Fibroblast of villous mesenchyme (primary cell): ENCODE measurements at regions not wholly inside any gene's neighbourhood (a gene's known extent, or its start where the extent isn't known, plus 50 kb on each side); places are given as distances from the start of the nearest gene placed in this dataset.

Experiments used
- DNase-seq: peaks from one replicate; pipeline ENCODE4 v3.0.0-alpha.2; 2010; ENCODE audit warnings: low read depth
- H3K4me3 ChIP-seq: 2 replicates; pipeline ENCODE4 v1.5.1; 2011; ENCODE audit warnings: low read depth, mild to moderate bottlenecking, low read length
- TF ChIP-seq, protein P1 (sequence below): IDR thresholded peaks from 2 replicates; pipeline ENCODE4 v1.5.1; 2012; ENCODE audit warnings: low read depth, mild to moderate bottlenecking, low read length; ENCODE audit not compliant: insufficient read depth

- TF ChIP-seq, protein P1, sequence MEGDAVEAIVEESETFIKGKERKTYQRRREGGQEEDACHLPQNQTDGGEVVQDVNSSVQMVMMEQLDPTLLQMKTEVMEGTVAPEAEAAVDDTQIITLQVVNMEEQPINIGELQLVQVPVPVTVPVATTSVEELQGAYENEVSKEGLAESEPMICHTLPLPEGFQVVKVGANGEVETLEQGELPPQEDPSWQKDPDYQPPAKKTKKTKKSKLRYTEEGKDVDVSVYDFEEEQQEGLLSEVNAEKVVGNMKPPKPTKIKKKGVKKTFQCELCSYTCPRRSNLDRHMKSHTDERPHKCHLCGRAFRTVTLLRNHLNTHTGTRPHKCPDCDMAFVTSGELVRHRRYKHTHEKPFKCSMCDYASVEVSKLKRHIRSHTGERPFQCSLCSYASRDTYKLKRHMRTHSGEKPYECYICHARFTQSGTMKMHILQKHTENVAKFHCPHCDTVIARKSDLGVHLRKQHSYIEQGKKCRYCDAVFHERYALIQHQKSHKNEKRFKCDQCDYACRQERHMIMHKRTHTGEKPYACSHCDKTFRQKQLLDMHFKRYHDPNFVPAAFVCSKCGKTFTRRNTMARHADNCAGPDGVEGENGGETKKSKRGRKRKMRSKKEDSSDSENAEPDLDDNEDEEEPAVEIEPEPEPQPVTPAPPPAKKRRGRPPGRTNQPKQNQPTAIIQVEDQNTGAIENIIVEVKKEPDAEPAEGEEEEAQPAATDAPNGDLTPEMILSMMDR = no peak
- no peak overlapping the region for H3K4me3 ChIP-seq
- no peak for DNase-seq
Measured at GRCh38 chr1:90486996-90487395, 230.1 kb downstream of the BARHL2 start.

- H3K4me3 ChIP-seq = no peak overlapping the region
- no peak for DNase-seq
- TF ChIP-seq, protein P1 = no peak
Measured at GRCh38 chr1:90486134-90486824, 230.8 kb downstream of the BARHL2 start.

DNA sequence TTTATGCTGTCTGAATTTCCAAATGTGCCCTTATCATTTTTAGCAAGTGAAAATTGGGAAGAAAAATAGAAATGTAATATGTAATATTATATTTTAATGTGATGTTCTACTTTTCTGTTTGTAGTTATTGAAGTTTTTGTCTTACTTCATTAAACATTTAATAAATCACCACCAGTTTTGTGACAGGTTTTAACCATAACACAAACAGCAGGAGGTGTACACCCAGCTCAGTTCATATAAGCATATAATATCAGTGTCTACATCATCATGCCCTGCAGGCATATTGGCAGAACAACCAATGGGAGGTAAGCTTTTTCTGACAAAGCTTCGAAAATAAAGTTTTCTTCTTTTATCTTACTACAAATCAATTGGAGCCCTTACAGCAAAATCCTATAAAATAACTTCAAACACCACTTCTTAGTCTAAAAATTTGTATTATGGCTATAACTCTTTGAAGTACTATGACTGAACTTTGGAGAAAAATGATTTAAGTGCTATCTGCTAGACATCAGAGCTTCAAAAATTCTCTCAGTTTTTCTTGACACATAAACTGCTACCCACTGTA is 236.7 kb downstream of the BARHL2 start:
- DNase-seq = no peak
- TF ChIP-seq, protein P1 = no peak
- no peak overlapping the region for H3K4me3 ChIP-seq

GRCh38 chr1:90476994-90477393 is 240.1 kb downstream of the BARHL2 start:
- H3K4me3 ChIP-seq = no peak overlapping the region
- DNase-seq = no peak
- TF ChIP-seq, protein P1 = no peak

GRCh38 chr1:90476411-90476810 is 240.7 kb downstream of the BARHL2 start:
- TF ChIP-seq, protein P1 = no peak
- no peak overlapping the region for H3K4me3 ChIP-seq
- no peak for DNase-seq

GRCh38 chr1:90475631-90476030 is 241.5 kb downstream of the BARHL2 start:
- TF ChIP-seq, protein P1 = no peak
- no peak for DNase-seq
- no peak overlapping the region for H3K4me3 ChIP-seq

GRCh38 chr1:90474731-90475130 is 242.4 kb downstream of the BARHL2 start:
- TF ChIP-seq, protein P1 = no peak

More at GRCh38 chr1:90474731-90475130, 242.4 kb downstream of the BARHL2 start:
- no peak overlapping the region for H3K4me3 ChIP-seq
- DNase-seq = no peak
